Embryonic facial prominence (tissue), 1 donor: ENCODE measurements at regions not wholly inside any gene's neighbourhood (a gene's known extent, or its start where the extent isn't known, plus 50 kb on each side); places are given as distances from the start of the nearest gene placed in this dataset.
"Not testable (repeated sequence)": the region's sequence is repeated elsewhere in the genome, so short reads cannot be mapped to it uniquely, and the experiment has no call there.

Source experiments
- DNase-seq: peaks from one replicate; pipeline ENCODE4 v3.0.0-alpha.2; 2016; ENCODE audit errors: extremely low spot score

DNA sequence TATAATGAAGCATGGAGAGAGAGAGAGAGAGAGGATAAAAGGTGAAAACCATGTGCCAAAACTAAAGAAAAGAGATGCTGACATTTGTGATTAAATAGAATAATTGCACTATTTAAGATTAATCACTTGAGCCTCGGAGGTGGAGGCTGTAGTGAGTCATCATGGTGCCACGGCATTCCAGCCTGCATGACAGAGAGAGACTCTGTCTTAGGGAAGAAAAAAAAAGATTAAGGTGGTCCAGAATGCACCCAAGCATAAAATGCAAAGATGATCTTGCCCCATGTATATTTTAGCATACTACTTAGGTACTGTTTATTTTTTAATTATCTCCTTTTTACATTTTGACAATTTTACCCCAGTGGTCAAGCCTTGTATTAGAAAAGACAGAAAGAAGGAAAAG lies 742.5 kb downstream of the SPATA31A1 start:
- DNase-seq: not testable (repeated sequence)

- DNase-seq: peak; percentile 11
Measured at GRCh38 chr9:40106003-40106782, 750.7 kb downstream of the SPATA31A1 start.

DNA sequence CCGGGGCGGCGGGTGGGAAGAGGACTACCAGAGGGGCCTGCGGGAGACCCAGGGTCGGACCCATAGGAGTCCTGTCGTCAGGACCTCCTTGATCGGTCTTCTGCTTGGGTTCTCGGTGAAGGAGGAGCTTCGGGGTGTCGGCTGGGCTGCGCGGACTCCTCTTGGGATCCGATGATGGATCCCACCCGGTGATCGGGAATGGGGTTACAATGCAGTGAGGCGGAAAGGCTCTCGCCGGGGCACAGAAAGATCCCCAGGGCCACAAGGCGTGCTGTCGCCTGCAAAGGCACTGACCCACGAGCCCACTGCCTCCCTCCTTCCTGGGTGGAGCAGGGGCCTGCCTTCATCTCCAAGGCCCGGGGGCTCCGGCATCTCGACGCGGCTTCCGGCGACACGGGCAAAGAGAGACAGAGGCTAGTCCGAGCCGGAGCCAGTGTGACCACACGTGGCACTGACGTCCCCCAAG lies 751.3 kb downstream of the SPATA31A1 start:
- DNase-seq: not testable (repeated sequence)

GRCh38 chr9:40107251-40107650 lies 751.8 kb downstream of the SPATA31A1 start:
- DNase-seq: not testable (repeated sequence)

DNA sequence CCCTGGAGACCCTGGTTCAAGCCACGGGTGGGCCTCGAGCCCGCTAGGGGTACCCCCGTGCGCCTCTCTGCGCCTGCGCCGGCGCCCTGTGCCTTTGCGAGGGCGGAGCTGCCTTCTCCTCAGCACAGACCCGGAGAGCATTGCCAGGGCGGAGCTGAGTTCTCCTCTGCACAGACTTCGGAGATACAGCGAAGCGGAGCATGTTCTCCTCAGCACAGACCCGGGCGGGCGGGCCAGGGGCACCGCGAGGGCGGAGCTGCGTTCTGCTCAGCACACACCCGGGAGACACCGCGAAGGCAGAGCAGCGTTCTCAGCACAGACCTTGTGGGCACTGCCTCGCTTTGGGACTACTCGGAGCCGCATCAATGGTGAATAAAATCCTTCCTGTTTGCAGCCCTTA lies 753.0 kb downstream of the SPATA31A1 start:
- not testable (repeated sequence) for DNase-seq

DNA sequence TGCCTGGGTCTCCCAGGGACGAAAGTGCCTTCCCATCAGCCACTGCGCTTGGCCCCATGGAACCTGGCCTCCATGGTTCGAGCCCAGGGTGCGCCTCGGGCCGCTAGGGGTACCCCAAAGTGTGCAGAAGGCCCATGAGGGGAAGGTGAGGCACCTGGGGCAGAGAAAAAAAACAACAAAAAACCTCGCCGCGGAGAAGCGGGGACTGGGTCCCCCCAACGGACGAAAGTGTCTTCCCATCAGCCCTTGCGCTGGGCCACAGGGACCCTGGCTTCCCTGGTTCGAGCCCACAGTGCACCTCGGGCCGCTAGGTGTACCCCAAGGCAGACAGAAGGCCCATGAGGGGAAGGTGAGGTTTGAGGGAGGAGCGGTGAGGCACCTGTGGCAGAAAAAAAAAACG lies 755.3 kb downstream of the SPATA31A1 start:
- not testable (repeated sequence) for DNase-seq

DNA sequence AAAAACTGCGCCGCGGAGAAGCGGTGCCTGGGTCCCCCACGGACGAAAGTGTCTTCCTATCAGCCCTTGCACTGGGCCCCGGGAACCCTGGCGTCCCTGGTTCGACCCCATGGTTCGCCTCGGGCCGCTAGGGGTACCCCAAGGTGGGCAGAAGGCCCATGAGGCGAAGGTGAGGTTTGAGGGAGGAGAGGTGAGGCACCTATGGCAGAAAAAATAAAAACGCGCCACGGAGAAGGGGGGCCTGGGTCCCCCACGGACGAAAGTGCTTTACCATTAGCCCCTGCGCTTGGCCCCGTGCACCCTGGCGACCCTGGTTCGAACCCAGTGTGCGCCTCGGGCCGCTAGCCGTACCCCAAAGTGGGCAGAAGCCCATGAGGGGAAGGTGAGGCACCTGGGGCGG lies 756.1 kb downstream of the SPATA31A1 start:
- not testable (repeated sequence) for DNase-seq

DNA sequence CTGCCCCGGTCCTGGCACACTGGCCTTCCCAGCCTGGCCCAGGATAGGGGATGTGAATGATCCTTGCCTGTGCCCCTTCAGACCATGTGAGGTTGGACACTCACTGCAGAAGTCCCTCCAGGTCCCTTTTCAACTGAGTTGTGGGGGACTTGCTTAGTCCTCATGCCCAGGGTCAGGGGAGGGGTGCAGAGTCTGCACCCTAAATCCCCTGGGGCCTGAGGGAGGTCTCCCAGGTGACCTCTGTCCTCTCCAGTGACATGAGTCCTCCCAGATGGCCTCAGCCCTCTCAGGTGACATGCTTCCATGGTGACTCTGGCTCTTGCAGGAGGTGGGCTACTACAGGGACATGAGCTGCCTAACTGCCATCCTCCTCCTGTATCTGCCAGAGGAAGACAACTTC lies 775.1 kb downstream of the SPATA31A1 start:
- not testable (repeated sequence) for DNase-seq

GRCh38 chr9:40169204-40169603 lies 813.7 kb downstream of the SPATA31A1 start:
- not testable (repeated sequence) for DNase-seq

DNA sequence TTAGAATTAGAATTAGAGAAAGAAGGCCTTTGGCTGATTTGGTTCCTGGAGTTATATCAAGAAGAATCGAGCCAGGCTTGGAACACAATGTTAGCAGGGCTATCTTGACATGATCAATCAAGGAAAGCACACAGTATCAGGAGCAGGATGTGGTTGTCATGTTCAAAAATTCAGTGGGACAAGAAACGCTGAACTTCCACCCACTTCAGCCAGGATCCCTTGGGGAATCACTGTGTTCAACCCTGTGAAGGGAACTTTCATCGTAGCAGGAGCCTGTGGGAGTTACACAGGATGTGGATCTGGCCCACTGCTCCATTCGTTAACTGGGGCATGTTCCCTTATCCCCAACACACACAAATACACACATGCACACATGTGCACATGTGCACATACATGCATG lies 817.8 kb downstream of the SPATA31A1 start:
- DNase-seq: not testable (repeated sequence)

GRCh38 chr9:40174035-40174434 lies 818.6 kb downstream of the SPATA31A1 start:
- not testable (repeated sequence) for DNase-seq

DNA sequence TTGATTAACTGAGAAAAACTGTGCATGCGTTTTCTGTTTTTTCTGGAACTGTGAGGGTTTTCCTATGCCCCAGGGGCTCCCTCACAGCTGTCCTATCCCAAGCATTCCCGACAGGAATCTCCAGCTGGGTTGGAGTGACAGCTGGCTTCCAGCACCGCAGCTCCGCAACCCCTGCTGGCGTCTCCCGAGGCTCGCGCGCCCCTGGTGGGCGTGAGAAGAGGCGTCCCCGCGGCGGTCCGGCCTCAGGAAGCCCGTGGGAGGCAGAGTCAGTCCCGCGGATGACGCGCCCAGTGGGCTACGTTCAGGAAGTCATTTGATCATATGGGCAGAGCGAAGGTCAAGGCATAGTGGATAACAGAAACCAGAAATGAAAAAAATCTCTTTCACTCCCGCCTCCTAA lies 821.9 kb downstream of the SPATA31A1 start:
- not testable (repeated sequence) for DNase-seq

DNA sequence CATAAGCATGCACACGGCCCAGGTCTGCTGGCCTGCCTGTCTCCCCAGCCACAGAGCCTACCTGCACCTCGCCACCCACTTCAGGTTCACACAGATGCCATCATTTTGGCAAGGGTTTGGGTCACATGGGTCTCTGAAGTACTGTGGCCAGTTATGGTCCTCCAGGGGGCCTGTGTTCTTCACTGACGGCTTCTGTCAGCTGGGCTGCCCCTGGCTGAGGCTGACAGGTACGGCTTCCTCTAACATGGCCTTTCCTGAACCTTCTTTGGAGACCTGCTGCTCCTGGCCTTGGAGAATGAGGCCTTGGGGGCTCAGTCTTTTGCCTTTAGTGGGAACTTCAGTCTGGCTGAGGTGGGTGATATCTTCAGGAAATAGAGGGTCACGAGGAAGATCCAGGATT lies 835.9 kb downstream of the SPATA31A1 start:
- not testable (repeated sequence) for DNase-seq

- DNase-seq: not testable (repeated sequence)
Measured at GRCh38 chr9:40192162-40192561, 836.7 kb downstream of the SPATA31A1 start.

- not testable (repeated sequence) for DNase-seq
Measured at GRCh38 chr9:40196165-40196714, 840.8 kb downstream of the SPATA31A1 start.

DNA sequence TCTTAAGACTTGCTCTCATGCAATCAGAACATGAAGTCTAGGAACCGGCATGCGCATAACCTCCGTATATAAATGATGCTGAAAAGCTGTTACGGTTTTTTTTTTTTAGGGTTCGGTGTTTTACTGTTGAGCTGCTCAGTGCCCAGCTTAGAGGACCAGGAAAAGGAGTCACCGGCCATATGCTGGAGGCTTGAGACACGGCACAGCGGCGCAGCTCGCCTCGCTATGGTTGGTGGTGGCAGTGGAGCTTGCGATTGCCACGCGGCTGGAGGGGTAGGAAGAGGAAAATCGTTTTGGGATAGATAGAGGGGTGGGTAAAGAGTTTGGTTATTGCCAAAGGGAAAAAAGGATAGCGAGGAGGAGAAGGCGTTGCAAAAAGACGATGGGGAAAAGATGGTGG lies 841.3 kb downstream of the SPATA31A1 start:
- not testable (repeated sequence) for DNase-seq

GRCh38 chr9:40221596-40222233 lies 866.2 kb downstream of the SPATA31A1 start:
- DNase-seq: not testable (repeated sequence)

DNA sequence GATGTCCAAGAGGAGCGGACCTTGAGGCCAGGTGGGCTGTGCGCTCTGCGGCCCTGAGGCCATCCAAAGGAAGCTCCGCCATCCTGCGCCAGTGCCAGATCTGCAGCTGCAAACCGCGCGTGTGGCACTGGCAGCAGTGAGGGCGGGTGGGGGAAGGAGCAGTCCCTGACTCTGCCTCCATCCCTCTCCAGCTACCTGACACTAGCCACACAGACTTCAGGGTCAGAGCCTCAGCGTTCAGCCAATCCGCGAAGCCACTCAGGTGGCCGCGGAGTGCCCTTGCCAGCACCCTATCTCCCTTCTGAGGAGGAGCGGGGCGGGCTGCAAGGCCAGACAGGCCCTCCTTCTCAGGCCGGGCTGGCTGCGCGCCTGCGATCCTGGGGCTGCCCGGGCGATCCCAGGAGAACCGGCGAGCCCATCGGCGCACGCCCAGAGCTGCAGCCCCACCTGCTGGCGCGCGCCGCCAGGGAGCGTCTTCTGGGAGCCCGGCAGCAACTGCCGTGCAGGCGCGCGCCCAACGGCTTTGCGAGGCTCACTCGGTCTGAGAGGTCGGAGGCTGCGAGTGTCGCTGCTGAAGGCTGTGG lies 867.2 kb downstream of the SPATA31A1 start:
- DNase-seq: not testable (repeated sequence)

DNA sequence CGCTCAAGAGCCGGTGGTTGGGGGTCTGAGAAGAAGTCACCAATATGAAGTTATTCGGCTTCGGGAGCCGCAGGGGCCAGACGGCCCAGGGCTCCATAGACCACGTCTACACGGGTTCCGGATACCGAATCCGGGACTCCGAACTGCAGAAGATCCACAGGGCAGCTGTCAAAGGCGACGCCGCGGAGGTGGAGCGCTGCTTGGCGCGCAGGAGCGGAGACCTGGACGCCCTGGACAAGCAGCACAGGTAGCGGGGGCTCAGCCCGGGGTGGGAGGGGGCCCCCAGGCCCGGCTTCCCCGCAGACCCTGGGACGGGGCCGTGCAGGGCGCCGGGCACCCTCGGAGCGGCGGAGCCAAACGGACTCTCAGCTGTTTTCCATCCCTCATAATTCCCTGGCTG lies 867.9 kb downstream of the SPATA31A1 start:
- not testable (repeated sequence) for DNase-seq
